ENCODE measurements at regions not wholly inside any gene's neighbourhood (a gene's known extent, or its start where the extent isn't known, plus 50 kb on each side); places are given as distances from the start of the nearest gene placed in this dataset.

DNA sequence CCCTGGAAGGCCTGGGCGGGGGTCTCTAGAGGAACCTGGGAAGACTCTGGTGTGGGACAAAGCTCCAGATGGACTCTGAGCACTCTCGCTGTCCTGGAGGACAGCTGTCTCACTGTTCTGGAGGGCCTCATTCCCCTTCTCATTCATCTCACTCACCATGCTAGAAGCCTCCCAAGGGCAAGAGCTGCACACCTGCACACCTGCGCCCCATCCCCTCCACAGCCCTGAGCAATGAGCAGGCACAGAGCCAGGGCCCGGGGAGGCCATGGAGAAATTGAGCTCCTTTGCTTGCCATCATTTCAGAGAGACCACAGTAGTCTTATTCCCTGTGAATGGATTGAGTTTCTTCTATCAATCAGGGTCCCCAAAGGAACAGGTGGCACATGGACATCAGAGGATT, 1168.5 kb downstream of the UQCRFS1 start:
- no peak for TF ChIP-seq FOXM1 (IDR thresholded peaks at IDR 0.05; ENCODE audit: borderline replicate concordance)
- TF ChIP-seq ELF4 (IDR thresholded peaks at IDR 0.05), result no peak
- TF ChIP-seq BHLHE40 (IDR thresholded peaks at IDR 0.05; ENCODE audit: borderline replicate concordance), result no peak
